Loucy (cell line): ENCODE measurements at regions not wholly inside any gene's neighbourhood (a gene's known extent, or its start where the extent isn't known, plus 50 kb on each side); places are given as distances from the start of the nearest gene placed in this dataset.

ENCODE experiments used
- H2AFZ ChIP-seq: fragments of 200-600 bp; sonication (generic); 2 replicates; pipeline ENCODE4 v1.6.0; 2016; ENCODE audit warnings: antibody characterized with exemption, mild to moderate bottlenecking, low read length, moderate library complexity
- H3F3A ChIP-seq: fragments of 200-600 bp; 2 replicates; pipeline ENCODE4 v1.6.0; 2016; ENCODE audit warnings: antibody characterized with exemption, low read depth, mild to moderate bottlenecking
- H3K27me3 ChIP-seq: fragments of 200-600 bp; sonication (generic); 2 replicates; pipeline ENCODE4 v1.6.1; 2014; ENCODE audit warnings: low read length, mild to moderate bottlenecking; ENCODE audit not compliant: insufficient read depth, poor library complexity, severe bottlenecking
- H3K36me3 ChIP-seq: fragments of 200-600 bp; sonication (generic); 2 replicates; pipeline ENCODE4 v1.6.1; 2016; ENCODE audit warnings: low read length; ENCODE audit not compliant: insufficient read depth
- H3K4me1 ChIP-seq: fragments of 200-600 bp; sonication (generic); 2 replicates; pipeline ENCODE4 v1.5.1; 2014; ENCODE audit warnings: low read length, mild to moderate bottlenecking; ENCODE audit not compliant: insufficient read depth, poor library complexity, severe bottlenecking
- H3K4me2 ChIP-seq: fragments of 200-600 bp; sonication (generic); 2 replicates; pipeline ENCODE4 v1.6.0; 2014; ENCODE audit warnings: antibody characterized with exemption, low read length, low read depth, mild to moderate bottlenecking; ENCODE audit not compliant: poor library complexity, severe bottlenecking
- H3K4me3 ChIP-seq: fragments of 200-600 bp; sonication (generic); 2 replicates; pipeline ENCODE4 v1.5.1; 2014; ENCODE audit warnings: low read length, mild to moderate bottlenecking, mixed read lengths; ENCODE audit not compliant: poor library complexity, severe bottlenecking
- H3K79me2 ChIP-seq: fragments of 200-600 bp; sonication (generic); 2 replicates; pipeline ENCODE4 v1.6.1; 2014; ENCODE audit warnings: low read length; ENCODE audit not compliant: insufficient read depth
- H3K9ac ChIP-seq: fragments of 200-600 bp; sonication (generic); 2 replicates; pipeline ENCODE4 v1.6.0; 2014; ENCODE audit warnings: mild to moderate bottlenecking, low read depth, low read length, moderate library complexity; ENCODE audit not compliant: poor library complexity, severe bottlenecking
- H3K9me2 ChIP-seq: fragments of 200-600 bp; sonication (generic); replicated peaks from 2 replicates; pipeline ENCODE4 v1.6.1; 2016; ENCODE audit warnings: low read depth, low read length, mixed read lengths
- H3K9me3 ChIP-seq: fragments of 200-600 bp; sonication (generic); 2 replicates; pipeline ENCODE4 v1.6.1; 2014; ENCODE audit warnings: mild to moderate bottlenecking, antibody characterized with exemption, low read length, low read depth; ENCODE audit not compliant: insufficient read depth
- H4K20me1 ChIP-seq: fragments of 200-600 bp; sonication (generic); 2 replicates; pipeline ENCODE4 v1.6.0; 2014; ENCODE audit warnings: antibody characterized with exemption, low read length, mild to moderate bottlenecking; ENCODE audit not compliant: insufficient read depth, poor library complexity, severe bottlenecking
- EZH2phosphoT487 ChIP-seq: fragments of 200-600 bp; IDR thresholded peaks from 2 replicates; pipeline ENCODE4 v1.6.1; 2018; ENCODE audit warnings: antibody characterized with exemption, mild to moderate bottlenecking, moderate library complexity, borderline replicate concordance
- TF ChIP-seq, protein P1 (sequence below): fragments of 200-600 bp; sonication (generic); conservative IDR thresholded peaks from 2 replicates; pipeline ENCODE4 v1.5.1; 2014; ENCODE audit warnings: mild to moderate bottlenecking, antibody characterized with exemption, low read length

DNA sequence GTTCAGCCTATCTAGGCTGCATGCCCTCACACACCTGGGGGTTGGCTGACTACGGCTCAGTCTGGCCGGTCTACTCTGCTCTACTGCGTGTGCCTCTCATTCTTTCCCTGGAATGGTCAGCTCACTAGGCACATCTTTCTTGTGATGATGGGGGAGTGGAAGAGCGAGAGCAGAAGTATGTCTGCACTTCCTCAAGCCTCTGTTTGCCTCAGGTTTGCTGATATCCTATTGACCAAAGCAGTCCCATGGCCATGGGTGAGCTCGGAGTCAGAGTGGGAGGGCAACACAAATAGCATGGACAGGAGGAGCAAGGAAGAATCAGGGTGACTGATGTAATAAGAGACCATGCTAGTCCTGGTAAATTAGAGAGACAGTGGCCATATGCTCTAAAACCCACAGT lies 167.9 kb upstream of the PRICKLE2 start:
- Histone ChIP-seq H3K4me3 (no peak overlapping the region), H3K27me3 (no peaks in the 10 kb centered on the region), H3K9ac (no peak overlapping the region), H3K4me1 (peaks cover 3% of the 10 kb centered on the region), H2AFZ (no peak overlapping the region), H4K20me1 (no peaks in the 10 kb centered on the region), H3K79me2 (no peaks in the 10 kb centered on the region), H3K9me3 (no peaks in the 10 kb centered on the region), H3K36me3 (no peaks in the 10 kb centered on the region), H3K4me2 (no peak overlapping the region), H3K9me2 (no peaks in the 10 kb centered on the region), H3F3A (no peaks in the 10 kb centered on the region)
- no peak for TF ChIP-seq EZH2phosphoT487
- TF ChIP-seq, protein P1, sequence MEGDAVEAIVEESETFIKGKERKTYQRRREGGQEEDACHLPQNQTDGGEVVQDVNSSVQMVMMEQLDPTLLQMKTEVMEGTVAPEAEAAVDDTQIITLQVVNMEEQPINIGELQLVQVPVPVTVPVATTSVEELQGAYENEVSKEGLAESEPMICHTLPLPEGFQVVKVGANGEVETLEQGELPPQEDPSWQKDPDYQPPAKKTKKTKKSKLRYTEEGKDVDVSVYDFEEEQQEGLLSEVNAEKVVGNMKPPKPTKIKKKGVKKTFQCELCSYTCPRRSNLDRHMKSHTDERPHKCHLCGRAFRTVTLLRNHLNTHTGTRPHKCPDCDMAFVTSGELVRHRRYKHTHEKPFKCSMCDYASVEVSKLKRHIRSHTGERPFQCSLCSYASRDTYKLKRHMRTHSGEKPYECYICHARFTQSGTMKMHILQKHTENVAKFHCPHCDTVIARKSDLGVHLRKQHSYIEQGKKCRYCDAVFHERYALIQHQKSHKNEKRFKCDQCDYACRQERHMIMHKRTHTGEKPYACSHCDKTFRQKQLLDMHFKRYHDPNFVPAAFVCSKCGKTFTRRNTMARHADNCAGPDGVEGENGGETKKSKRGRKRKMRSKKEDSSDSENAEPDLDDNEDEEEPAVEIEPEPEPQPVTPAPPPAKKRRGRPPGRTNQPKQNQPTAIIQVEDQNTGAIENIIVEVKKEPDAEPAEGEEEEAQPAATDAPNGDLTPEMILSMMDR = no peak

DNA sequence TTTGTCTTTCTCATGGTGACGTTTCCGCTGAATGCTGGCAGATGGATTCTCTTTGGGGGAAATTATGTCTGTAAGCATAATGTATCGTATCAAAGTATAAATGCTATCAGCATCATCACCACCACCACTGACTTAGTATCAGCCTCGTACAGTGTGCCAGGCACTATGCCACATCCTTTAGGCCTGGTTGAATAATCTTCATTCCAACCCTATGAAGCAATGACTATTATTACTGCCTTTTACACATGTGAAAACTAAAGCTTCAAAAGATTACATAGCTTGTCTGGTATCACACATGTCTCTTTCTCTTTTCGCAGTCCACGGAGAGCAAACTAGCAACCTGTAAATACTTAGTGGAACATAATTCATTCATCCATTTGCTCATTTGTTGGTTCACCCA lies 166.7 kb upstream of the PRICKLE2 start:
- Histone ChIP-seq H4K20me1 (no peaks in the 10 kb centered on the region), H3K79me2 (no peaks in the 10 kb centered on the region)

DNA sequence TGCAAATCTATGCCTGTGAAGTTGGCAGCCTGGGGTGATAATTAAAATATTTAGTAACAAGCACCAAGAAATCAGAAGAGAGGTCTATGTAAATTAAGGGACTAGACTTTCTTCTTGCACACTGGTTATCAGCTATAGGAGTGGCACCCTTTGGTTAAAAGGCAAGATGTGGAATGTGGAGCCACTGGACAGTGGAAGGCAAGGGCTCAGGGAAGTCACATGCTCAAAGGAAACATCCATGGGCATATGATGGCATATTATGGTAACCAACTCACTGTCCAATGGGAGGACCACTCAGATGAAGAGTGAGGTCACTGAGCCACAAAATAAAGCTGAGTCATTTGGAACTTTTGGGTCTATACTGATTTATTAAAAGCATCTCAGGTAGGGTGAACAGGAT lies 165.6 kb upstream of the PRICKLE2 start:
- no peaks in the 10 kb centered on the region for H4K20me1 ChIP-seq
- no peaks in the 10 kb centered on the region for H3K4me1 ChIP-seq
- H3K79me2 ChIP-seq = no peaks in the 10 kb centered on the region
- H3K9ac ChIP-seq = no peak overlapping the region
- H3K27me3 ChIP-seq = no peaks in the 10 kb centered on the region
- H3F3A ChIP-seq = no peaks in the 10 kb centered on the region
- no peak overlapping the region for H3K4me3 ChIP-seq
- H3K4me2 ChIP-seq = no peak overlapping the region
- H3K9me2 ChIP-seq = no peaks in the 10 kb centered on the region
- no peaks in the 10 kb centered on the region for H3K36me3 ChIP-seq
- TF ChIP-seq, protein P1 = no peak
- TF ChIP-seq EZH2phosphoT487 = no peak
- H3K9me3 ChIP-seq = no peaks in the 10 kb centered on the region
- no peak overlapping the region for H2AFZ ChIP-seq

More for the DNA sequence above, 166.7 kb upstream of the PRICKLE2 start:
- no peaks in the 10 kb centered on the region for H3K4me1 ChIP-seq
- no peaks in the 10 kb centered on the region for H3K27me3 ChIP-seq
- no peaks in the 10 kb centered on the region for H3K36me3 ChIP-seq
- H3K9ac ChIP-seq = no peak overlapping the region
- no peaks in the 10 kb centered on the region for H3K9me2 ChIP-seq
- no peak overlapping the region for H3K4me2 ChIP-seq
- H2AFZ ChIP-seq = no peak overlapping the region
- H3F3A ChIP-seq = no peaks in the 10 kb centered on the region
- TF ChIP-seq, protein P1 = no peak
- no peak for TF ChIP-seq EZH2phosphoT487
- no peaks in the 10 kb centered on the region for H3K9me3 ChIP-seq
- H3K4me3 ChIP-seq = no peak overlapping the region
